Nucleus accumbens (tissue), 56 donors: ENCODE measurements at regions not wholly inside any gene's neighbourhood (a gene's known extent, or its start where the extent isn't known, plus 50 kb on each side); places are given as distances from the start of the nearest gene placed in this dataset.
"Not testable (repeated sequence)": the region's sequence is repeated elsewhere in the genome, so short reads cannot be mapped to it uniquely, and the experiment has no call there.

Source experiments
- DNase-seq, 56 donors: peaks; one replicate each; lab custom pipeline; 2025; lab: John Stamatoyannopoulos, UW

DNA sequence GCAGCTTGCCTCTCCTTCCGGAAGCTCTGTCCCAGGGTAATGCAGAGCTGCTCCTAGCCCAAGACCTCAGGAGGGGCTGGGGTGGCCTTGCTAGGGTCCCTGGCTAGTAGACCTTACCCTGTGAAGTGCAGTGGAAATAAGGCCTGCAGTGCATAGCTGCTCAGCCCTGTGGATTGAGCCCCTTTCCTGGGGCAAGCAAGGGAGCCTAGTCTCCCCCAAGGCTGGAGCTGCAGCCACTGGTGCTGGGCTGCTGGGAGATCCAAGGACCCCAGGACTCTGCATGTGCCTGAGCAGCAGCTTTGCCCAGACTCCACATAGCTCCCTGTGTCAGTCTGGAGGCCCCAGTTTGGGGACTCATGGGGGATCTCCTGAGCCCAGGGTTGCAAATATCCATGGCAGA is 57.9 kb downstream of the FANCF start:
- DNase-seq, result no peak

DNA sequence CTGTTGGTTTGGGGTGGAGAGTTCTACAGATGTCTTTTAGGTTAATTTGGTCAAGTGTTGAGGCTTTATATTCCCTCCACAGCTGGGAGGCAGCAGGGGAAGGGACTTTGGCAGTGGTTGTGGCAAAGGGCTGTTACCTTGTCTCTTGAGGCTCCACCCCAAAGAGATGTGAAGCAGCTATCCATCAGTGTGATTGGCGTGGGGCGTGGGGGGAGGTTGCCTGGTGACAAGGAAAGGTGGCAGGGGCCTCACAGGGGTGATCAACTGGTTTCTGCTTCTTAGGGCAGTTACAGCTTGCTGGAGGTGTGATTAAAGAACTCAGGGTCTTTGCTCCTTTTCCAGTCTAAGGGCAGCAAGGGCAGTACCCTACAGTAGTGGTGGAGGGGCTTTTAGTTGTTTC is 59.3 kb downstream of the FANCF start:
- no peak for DNase-seq

DNA sequence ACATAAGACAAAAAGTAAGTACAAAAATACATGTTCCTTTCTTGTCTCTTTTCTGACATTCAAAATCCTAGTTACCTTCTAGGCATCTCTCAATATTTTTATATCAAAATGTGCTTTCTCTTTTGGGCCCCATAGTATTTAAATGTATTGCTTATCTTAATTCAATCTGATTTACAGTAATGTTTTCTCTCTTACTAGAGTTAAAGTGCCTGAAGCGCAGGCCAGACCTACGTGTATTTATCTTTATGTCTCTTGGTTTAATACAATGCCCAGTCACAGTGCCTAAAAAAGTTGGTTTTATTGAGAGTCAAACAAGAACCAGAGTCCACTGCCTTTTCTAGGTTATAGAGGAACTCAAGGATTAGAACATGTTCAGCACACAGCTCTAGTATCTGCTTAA is 64.3 kb downstream of the FANCF start:
- DNase-seq, result no peak

DNA sequence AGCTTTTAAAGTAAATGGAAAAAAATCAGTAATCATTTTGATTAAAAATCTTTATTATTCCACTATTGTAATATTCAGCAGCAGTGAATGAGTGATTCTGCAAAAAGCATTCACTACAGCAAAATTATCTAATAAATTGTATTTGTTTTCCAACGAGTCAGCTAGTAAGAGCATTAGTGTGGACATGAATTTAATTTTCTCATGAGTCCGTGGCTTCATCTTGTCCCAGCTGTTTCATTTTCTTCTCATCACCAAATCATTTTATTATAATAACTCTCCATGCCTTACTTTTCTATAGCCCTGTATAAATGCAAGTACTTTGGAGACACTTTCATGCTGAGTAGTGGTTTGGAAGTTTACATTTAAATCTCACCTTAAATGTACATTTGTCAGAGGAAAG is 66.2 kb downstream of the FANCF start:
- no peak for DNase-seq

DNA sequence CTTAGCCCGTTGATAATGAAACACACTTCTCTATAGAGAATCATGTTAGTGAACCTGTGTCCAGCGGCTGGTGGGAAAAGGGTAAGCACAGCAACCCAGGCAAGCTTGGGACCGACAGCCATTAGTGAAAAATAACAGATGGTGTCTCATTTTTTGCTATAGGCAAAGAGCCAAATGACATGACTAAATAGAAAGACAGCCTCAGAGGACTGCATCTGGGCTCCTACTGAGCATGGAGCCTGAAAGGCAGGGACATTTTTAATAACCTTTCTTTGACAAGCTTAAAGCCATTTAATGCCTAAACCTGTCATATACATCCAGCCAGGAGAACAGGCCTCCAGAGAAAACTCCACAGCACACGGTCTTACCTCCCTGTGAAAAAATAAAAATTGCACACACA is 67.0 kb downstream of the FANCF start:
- DNase-seq, result no peak

DNA sequence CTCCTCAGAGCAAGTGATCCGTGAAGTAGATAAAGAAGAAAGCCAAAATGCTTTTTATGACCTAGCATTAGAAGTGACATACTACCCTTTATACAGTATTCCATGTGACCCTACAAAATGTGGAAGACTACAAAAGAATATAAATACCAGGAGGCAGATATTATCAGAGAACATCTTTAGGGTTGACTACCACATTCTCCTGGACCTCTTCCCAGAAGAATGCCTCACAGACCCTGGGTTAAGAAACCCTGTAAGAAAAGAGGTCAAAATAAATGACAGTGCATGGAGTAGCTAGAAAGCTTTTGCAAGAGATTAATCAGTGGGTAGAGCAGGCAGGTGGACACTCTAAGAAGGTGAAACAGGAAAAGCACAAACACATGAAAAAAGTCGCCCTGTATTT is 69.2 kb downstream of the FANCF start:
- no peak for DNase-seq

DNA sequence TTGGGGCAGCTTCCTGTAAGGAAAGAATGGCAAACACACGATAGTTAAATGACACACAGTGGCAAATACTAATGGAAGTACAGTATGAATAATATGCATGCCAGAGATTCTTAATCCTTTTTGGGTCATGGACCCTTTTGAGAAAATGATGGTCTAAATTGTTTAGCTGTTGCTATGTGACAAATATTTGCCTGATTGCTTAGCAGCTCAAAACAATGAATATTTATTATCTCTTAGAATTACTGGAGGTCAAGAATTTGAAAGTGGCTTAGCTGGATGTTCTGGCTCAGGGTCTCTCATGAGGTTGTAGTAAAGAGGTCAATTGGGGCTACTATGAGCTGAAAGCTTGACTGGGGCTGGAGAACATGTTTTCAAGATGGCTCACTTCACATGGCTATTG is 69.7 kb downstream of the FANCF start:
- DNase-seq, result no peak

DNA sequence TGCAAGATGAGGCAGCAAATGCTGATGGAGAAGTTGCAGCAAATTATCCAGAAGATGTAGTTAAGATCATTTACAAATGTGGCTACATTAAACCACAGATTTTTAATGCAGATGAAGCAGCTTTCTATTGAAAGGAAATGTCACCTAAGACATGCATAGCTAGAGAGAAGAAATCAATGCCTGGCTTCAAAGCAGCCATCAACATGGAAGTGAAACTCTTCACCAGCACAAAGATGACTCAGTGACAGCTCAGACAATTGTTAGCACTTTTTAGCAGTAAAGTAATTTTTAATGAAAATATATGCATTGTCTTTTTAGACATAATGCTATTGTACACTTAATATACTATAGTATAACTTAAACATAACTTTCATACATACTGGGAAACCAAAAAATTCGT is 71.4 kb downstream of the FANCF start:
- DNase-seq, result no peak

DNA sequence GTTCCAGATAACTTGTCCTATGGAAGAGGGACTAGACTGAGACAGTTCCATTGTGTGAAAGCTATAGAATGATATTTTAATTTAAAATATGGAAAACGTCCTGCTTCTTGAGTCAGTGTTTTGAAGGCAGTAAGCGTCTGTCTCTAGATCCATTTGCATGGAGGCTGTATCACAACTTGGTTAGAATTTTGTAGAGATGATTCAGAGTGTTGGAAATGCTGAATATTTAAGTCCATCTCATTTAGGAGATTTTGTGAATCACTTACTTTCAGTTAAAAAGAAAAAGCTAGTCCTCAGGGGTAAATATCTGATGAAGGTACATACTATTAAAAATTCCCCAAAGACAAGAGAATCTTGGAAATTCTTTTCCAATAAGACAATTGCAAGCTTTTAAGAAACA is 72.7 kb downstream of the FANCF start:
- DNase-seq, result no peak

DNA sequence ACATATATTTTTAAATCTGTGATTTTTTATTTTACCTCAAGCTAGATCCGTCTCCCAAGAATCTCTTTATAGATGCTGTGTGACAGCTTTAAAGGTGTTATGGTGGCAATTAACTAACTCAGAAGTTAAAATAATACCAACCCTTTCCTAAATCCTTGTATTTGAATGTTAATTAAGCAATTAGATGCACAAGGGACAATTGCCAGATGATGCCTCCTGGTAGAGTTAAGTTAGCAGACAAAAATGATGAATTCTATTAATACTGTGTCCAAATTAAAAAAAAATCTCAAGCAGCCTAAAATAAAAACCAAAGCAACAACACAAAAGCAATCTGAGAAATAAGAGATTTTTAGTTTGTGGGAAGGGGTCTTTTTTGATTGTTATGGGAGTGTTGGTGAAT is 78.9 kb downstream of the FANCF start:
- no peak for DNase-seq

DNA sequence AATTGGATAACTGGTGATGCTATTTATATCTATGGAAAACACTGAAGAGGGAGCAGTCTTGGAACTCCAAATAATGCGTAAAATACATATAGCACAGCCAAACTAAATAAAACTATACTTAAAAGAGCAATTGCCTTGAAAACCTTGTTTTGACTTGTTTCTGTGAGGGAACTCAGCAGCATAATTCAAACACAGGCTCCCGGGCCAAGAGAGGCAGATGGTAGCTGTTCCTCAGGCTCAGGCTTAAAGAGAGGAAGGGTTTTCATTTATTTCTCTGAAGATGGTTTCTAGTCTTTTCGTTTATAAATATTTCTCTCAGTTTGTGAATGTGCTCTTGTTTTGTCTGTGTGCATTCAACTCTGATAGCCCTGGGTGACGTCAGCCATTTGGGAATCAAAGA is 82.4 kb downstream of the FANCF start:
- no peak for DNase-seq

DNA sequence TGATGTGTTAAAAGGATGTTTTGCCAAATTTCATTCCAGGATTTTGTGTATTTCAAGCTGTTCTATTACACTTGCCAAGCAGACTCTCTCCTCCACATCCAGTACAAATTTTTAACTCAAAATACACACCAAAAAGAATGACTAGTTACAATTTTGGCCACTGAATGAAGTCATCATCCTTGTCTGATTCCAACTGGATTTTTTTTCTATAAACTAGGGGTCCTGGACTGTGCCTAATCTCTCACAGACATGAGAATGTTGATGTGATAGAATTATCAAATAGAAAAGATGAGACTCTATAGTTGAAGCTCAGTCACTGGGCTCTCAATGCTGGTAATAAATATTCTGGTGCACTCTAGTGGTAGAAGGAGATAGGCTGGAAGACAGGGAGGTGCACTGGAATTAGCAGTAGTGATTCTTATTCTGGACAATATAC is 85.8 kb downstream of the FANCF start:
- DNase-seq, result peak in 2 of 56 donors; percentile 1 to 21

DNA sequence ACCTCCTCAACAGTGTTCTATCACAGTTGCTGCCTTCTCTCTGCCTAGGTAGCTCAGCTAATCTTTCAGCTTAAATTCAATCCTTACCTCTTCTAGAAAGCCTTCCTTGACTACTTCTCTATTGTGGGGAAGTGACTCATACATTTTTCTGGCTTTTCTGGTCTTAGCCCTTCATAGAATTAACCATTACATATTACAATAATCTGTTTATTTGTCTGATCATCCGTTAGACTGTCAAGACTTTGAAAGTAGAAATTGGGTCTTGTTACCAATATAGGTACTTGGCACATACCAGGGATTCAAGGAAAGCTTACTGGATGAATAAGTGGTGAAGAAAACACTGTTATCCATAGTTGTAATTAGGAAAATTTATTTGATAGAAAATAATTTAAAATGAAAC is 89.6 kb downstream of the FANCF start:
- DNase-seq, result no peak

DNA sequence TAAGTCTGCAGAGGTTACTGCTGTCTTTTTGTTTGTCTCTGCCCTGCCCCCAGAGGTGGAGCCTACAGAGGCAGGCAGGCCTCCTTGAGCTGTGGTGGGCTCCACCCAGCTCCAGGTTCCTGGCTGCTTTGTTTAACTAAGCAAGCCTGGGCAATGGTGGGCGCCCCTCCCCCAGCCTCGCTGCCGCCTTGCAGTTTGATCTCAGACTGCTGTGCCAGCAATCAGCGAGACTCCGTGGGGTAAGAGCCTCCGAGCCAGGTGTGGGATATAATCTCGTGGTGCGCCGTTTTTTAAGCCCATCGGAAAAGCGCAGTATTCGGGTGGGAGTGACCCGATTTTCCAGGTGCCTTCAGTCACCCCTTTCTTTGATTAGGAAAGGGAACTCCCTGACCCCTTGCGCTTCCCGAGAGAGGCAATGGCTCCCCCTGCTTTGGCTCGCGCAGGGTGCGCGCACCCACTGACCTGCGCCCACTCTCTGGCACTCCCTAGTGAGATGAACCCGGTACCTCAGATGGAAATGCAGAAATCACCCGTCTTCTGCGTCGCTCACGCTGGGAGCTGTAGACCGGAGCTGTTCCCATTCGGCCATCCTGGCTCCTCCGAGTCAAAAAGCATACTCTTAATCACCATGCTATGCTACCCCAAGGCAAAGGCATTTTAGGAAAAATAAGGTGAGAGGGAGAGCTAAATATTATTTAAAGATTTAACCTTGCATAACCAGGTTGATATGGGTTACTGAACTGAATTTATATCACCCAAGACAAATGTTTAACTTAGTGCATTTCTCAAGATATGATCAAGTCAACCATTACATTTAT is 96.8 kb downstream of the FANCF start:
- not testable (repeated sequence) for DNase-seq

DNA sequence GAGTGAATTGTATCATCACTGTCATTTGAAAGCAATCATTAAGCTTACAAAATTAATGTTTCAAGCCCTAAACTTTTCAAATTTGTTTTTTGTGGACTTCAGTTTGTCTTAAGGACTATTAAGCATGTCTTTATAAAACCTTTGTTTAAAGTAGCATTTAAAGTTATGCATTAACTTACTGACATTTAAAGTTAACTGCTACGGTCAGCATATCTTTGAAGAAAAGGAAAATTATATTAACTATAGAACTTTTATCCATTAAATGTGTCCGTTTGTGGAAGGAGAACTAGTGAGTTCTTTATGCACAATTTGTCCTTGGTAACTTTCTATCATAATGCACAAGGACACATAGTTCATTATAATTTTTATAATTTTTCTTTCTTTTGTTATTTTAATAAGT is 103.4 kb downstream of the FANCF start:
- no peak for DNase-seq

DNA sequence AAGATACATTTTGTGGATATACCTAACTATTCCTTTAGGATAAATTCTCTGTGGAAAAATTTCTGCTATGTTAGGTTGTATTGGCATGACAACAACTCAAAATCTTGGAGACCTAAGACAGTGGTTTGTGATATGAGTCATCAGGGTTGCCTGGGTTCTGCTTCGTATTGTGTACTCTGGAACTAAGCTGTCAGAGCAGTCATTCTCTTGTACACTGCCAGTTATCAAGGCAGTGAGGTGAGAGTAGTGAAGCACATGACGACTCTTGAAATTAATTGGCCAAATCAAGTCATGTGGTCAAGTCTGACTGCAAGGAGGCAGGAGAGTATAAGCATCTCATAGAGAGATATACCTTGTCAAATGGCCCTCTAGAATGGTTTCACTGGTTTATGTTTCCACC is 104.4 kb downstream of the FANCF start:
- DNase-seq, result no peak

DNA sequence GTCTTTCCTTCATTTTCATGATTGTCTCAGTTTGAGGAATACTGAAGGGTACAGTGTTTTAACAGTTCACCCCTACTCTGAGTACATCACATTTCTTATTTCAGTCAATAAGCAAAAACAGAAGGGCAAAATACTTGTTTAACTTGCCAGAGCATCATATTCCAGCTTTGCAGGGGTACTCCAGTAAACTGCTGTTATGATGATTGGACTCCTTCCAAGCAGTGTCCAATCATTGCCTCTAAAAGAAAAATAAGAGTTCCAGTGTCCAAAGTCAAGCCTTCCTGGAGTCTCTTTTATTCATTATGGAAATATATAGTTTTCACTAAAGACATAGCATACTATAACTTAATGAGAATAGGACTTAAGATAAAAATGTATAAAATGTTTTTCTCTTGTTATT is 105.1 kb downstream of the FANCF start:
- no peak for DNase-seq

DNA sequence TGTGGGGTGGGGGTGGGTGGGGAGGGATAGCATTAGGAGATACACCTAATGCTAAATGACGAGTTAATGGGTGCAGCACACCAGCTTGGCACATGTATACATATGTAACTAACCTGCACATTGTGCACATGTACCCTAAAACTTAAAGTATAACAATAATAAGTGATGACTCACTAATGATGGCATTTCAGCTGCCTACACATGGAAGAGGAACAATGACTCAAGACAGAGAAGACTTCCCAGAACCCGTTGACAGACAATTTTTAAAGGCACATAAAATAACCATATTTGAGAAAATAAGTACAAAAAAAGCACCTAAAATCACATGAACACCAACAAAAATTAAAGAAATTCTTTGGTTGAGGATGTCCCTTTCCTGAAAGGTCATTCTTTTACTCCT is 107.3 kb downstream of the FANCF start:
- not testable (repeated sequence) for DNase-seq

DNA sequence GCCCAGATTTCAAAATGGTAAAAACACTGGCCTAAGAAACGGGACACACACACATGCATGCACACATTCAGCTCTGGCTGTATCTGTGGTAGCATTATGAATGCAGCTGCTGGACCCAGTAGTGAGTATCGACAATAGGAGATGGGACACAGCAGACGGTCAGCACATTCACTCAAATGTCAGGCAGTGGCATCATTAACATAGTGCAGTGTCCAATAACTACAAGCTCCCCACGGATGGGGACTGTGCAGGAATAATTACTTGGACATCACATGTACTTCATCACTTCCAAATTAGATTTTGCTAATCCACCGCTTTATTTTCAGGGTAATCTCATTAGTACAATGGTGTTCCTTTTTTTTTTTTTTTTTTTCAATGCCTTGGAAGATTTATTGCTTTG is 109.5 kb downstream of the FANCF start:
- no peak for DNase-seq

DNA sequence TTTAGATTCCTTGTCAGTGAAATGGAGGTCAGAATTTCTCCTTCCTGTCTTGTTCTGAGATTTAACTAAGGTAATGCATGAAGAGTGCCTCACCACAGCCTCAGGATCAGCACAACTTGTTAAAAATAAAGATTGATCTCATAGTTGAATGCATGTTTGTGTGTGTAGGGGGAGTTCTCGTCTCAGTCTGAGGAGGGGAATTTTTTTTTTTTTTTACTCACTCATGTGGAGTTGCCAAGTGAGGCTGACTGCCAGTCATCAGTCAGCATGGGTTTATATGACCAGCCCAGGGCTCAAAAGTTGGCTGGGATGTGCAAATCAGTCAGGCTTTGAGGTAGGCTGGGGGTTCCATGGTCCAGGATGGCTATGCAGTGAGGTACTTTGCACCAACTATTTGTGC is 113.2 kb downstream of the FANCF start:
- DNase-seq, result no peak

DNA sequence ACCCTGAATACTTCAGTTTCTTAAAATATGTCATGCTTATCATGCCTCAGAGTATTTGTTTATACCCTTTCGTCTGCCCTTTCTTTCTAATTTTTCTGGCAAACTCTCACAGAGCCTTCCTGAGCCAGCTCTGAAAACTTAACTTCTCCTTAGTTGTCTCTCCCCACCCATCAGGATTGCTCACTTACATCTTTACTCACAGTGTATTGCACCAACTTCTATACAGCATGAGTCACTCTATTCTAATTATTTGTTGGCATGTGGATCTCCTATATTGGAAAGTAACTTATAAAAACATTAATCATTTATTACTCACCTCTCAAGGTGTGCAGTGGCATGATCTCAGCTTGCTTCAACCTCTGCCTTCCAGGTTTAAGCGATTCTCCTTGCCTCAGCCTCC is 114.9 kb downstream of the FANCF start:
- DNase-seq, result no peak

DNA sequence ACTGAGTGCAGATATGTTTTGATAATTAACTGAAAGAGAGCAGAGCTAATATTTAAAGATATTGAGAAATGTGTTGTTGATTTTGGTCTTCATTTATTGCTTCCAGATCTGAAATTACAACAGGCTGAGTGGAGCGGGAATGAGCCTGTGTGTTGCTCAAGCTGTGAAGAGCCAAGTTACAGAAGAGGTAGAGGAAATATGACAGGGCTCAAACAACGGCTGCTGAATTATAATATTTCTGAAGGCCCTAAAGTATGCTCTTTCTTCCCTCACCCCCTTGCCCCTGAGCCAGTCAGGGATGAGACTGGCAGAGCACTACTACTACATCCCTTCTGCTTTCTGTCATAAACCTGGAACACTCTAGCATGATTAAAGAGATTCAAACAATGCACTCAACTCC is 115.6 kb downstream of the FANCF start:
- no peak for DNase-seq

DNA sequence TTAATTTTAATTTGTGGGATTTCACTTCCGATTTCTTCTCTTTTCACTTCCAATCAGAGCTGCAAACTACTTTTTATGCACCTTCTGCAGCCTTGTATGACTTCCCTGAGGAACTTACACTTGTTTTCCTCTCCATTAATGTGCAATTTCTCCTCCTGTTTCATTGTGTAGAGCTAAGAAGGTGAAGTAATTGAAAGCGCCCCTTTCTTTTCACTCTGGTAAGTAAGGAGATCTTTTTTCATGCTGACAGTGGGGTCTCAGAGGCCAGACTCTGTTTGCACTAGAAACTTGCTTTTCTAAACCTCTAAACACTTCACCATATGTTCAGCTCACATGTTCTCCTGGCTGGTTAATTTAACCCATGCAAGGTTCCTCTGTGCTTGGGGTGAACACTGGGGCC is 117.0 kb downstream of the FANCF start:
- no peak for DNase-seq
